ENCODE measurements at regions not wholly inside any gene's neighbourhood (a gene's known extent, or its start where the extent isn't known, plus 50 kb on each side); places are given as distances from the start of the nearest gene placed in this dataset.

DNA sequence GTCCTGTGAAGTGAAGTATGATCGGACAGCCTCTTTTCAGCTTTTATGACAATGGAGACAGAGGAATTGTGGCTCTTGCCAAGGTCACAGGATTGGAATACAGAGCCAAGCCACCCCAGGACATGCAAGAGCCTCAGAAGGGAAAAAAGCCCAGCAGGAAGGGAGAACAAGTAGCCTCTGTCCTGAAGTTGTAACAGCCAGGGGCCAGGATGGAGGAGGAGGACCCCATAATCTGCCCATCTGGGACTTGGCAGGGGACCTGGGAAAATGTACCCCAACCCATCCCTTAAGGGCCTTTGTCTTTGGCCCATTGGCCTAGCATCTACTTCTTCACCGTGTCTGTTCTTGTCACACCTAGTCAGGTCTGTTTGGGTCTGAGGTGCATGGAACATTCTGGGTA lies 60.4 kb upstream of the POLG start:
- no peaks in the 10 kb centered on the region for H3K36me3 ChIP-seq (ENCODE audit: control insufficient read depth in 4 of 4, insufficient read depth in 4 of 4, low read length in 3 of 4)
- H3K4me1 ChIP-seq (ENCODE audit: control extremely low read depth in 1 of 4, control insufficient read depth in 4 of 4, insufficient read depth in 4 of 4, low read length in 3 of 4): peaks cover 0 to 31% (median 19%) of the 10 kb centered on the region in 4 experiments
- no peak for DNase-seq
- H3K9me3 ChIP-seq (ENCODE audit: control extremely low read depth in 1 of 5, control insufficient read depth in 4 of 5, insufficient read depth in 2 of 5, low read depth in 1 of 5, low read length in 4 of 5): no peaks in the 10 kb centered on the region
- POLR2A ChIA-PET: no interaction called here
- peaks cover 9 to 61% (median 48%) of the 10 kb centered on the region in 5 experiments for H3K27me3 ChIP-seq (replicated peaks in 2 of 5; ENCODE audit: control insufficient read depth in 4 of 5, insufficient read depth in 5 of 5, low read length in 4 of 5)
- no peak overlapping the region for H3K27ac ChIP-seq (ENCODE audit: insufficient read depth in 1 of 2, low read depth in 1 of 2, low read length in 2 of 2, poor library complexity in 1 of 2, severe bottlenecking in 2 of 2)
- CTCF ChIA-PET: interaction anchor here (0.7 to 3.1 kb wide), 6 partner anchors 9 to 36 kb away, joined by 3 to 20 read pairs (median 3); no protein-coding TSS in a partner anchor
- H3K4me3 ChIP-seq (ENCODE audit: control insufficient read depth in 1 of 7, extremely low read depth in 1 of 7, insufficient read depth in 4 of 7, low read depth in 2 of 7, low read length in 6 of 7): no peak overlapping the region
- 75% methylated on average over 2 of the region's 2 CpGs for WGBS (ENCODE audit: insufficient coverage)

DNA sequence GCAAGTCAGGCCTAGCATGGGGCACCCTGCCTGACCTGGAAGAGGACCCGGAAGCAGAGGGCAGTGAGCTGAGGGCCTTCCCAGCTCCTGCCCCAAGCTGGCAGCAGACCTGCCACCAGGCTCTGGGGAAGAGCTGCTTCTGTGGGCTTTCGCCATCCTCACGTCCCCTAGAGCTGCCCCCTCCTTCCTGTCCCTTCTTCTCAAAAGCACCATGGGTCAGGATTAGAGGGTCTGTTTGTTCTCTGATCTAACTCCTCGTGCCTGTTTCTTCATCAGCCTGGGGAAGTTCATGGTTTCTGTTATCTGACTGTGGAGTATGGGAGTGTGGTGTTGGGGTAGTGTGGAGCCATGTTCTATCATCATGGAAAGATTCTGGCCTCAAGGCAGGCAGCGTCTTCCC lies 58.4 kb upstream of the POLG start:
- no peak overlapping the region for H3K27ac ChIP-seq (ENCODE audit: insufficient read depth in 1 of 2, low read depth in 1 of 2, low read length in 2 of 2, poor library complexity in 1 of 2, severe bottlenecking in 2 of 2)
- POLR2A ChIA-PET: no interaction called here
- peaks cover 0 to 41% (median 32%) of the 10 kb centered on the region in 5 experiments for H3K27me3 ChIP-seq (replicated peaks in 2 of 5; ENCODE audit: control insufficient read depth in 4 of 5, insufficient read depth in 5 of 5, low read length in 4 of 5)
- H3K4me3 ChIP-seq (ENCODE audit: control insufficient read depth in 1 of 7, extremely low read depth in 1 of 7, insufficient read depth in 4 of 7, low read depth in 2 of 7, low read length in 6 of 7): no peak overlapping the region
- CTCF ChIA-PET: interaction anchor here (1.2 to 3.1 kb wide), 4 partner anchors 14 to 35 kb away, joined by 3 to 20 read pairs (median 4); no protein-coding TSS in a partner anchor
- 100% methylated on average over 3 of the region's 5 CpGs for WGBS (ENCODE audit: insufficient coverage)
- DNase-seq: no peak
- H3K36me3 ChIP-seq (ENCODE audit: control insufficient read depth in 4 of 4, insufficient read depth in 4 of 4, low read length in 3 of 4): no peaks in the 10 kb centered on the region
- peaks cover 0 to 23% (median 10%) of the 10 kb centered on the region in 4 experiments for H3K4me1 ChIP-seq (ENCODE audit: control extremely low read depth in 1 of 4, control insufficient read depth in 4 of 4, insufficient read depth in 4 of 4, low read length in 3 of 4)
- no peaks in the 10 kb centered on the region for H3K9me3 ChIP-seq (ENCODE audit: control extremely low read depth in 1 of 5, control insufficient read depth in 4 of 5, insufficient read depth in 2 of 5, low read depth in 1 of 5, low read length in 4 of 5)

DNA sequence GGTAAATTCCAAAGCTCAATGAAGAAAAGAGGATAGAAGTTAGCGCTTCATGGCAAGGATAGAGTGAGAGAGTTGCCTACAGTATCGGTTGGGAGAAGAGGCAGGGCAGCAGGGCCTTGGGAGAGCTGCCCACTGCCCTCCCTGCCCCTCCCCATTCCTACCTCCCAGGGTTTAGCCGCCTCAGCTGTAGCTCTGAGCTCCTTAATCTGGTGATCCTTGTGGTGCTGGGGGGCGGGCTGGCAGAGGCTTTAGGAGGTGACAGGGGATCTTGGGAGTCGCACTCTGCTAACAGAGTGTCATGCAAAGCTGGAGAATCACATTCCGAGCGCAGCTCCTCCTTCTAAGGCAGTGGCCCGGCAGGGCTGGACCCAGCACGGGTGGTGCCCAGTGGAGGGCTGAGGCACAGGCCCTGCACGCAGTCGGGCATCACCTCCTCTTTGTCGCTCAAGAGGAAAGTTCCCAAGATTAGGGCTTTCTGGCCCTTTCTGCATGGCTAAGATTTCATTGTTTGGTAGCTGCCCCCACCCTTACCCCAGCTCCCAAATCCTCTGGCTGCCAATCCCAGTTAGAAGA lies 57.1 kb upstream of the POLG start:
- Histone ChIP-seq H3K4me1 (ENCODE audit: control extremely low read depth in 1 of 4, control insufficient read depth in 4 of 4, insufficient read depth in 4 of 4, low read length in 3 of 4) (peaks cover 0 to 17% (median 8%) of the 10 kb centered on the region in 4 experiments), H3K27me3 (replicated peaks in 2 of 5; ENCODE audit: control insufficient read depth in 4 of 5, insufficient read depth in 5 of 5, low read length in 4 of 5) (peaks cover 0 to 40% (median 19%) of the 10 kb centered on the region in 5 experiments), H3K27ac (ENCODE audit: insufficient read depth in 1 of 2, low read depth in 1 of 2, low read length in 2 of 2, poor library complexity in 1 of 2, severe bottlenecking in 2 of 2) (no peak overlapping the region), H3K9me3 (ENCODE audit: control extremely low read depth in 1 of 5, control insufficient read depth in 4 of 5, insufficient read depth in 2 of 5, low read depth in 1 of 5, low read length in 4 of 5) (no peaks in the 10 kb centered on the region), H3K36me3 (ENCODE audit: control insufficient read depth in 4 of 4, insufficient read depth in 4 of 4, low read length in 3 of 4) (no peaks in the 10 kb centered on the region), H3K4me3 (ENCODE audit: control insufficient read depth in 1 of 7, extremely low read depth in 1 of 7, insufficient read depth in 4 of 7, low read depth in 2 of 7, low read length in 6 of 7) (no peak overlapping the region)
- ChIA-PET POLR2A (no interaction called here), CTCF (interaction anchor here (1.0 to 4.4 kb wide), 8 partner anchors 10 to 34 kb away, joined by 3 to 21 read pairs (median 5); no protein-coding TSS in a partner anchor)
- DNase-seq: no peak
- WGBS (ENCODE audit: insufficient coverage): 80% methylated on average over 10 of the region's 12 CpGs

DNA sequence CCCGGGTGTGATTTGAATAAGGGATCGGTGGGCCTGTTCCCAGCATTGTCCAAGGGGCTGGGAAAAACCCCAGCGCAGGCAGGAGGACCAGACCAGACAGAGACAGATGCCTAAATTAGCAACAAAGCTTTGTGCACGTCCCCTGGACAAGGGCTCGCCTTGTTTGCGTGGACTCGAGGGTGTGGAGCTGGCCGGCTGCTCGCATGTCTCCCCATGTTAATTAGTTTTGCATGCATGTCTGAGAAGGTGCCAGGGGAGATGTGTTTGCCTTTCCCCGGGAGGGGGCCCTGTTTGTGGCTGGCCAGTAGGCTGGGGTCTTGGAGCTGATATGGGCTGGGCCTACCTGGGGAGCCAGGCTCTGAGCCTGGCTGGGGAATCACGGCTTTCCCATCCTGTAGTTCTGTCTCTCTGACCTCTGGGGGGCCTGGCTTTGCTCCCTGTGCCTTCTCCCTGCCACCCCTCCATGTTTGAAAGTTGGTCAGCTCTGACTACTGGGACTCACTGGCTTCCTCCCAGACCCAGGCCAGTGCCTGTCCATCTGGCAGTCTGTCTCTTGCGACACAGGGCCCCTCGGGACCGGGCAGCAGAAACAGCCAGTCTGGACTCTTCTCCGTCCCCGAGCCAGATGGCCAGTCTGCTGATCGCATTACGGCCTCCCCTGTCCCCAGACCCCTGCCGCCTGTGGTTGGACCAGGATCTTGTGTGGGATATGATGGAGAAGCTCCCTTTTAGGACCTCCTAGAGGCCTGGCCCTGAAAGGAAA lies 55.4 kb upstream of the POLG start:
- H3K4me3 ChIP-seq (ENCODE audit: control insufficient read depth in 1 of 7, extremely low read depth in 1 of 7, insufficient read depth in 4 of 7, low read depth in 2 of 7, low read length in 6 of 7): no peak overlapping the region
- H3K4me1 ChIP-seq (ENCODE audit: control extremely low read depth in 1 of 4, control insufficient read depth in 4 of 4, insufficient read depth in 4 of 4, low read length in 3 of 4): peaks cover 0 to under 1% (median 0%) of the 10 kb centered on the region in 4 experiments
- H3K9me3 ChIP-seq (ENCODE audit: control extremely low read depth in 1 of 5, control insufficient read depth in 4 of 5, insufficient read depth in 2 of 5, low read depth in 1 of 5, low read length in 4 of 5): no peaks in the 10 kb centered on the region
- peaks cover 0 to 37% (median 20%) of the 10 kb centered on the region in 5 experiments for H3K27me3 ChIP-seq (replicated peaks in 2 of 5; ENCODE audit: control insufficient read depth in 4 of 5, insufficient read depth in 5 of 5, low read length in 4 of 5)
- 91% methylated on average over 17 of the region's 19 CpGs for WGBS (ENCODE audit: insufficient coverage)
- no peaks in the 10 kb centered on the region for H3K36me3 ChIP-seq (ENCODE audit: control insufficient read depth in 4 of 4, insufficient read depth in 4 of 4, low read length in 3 of 4)
- DNase-seq: no peak
- no peak overlapping the region for H3K27ac ChIP-seq (ENCODE audit: insufficient read depth in 1 of 2, low read depth in 1 of 2, low read length in 2 of 2, poor library complexity in 1 of 2, severe bottlenecking in 2 of 2)
- POLR2A ChIA-PET: interaction anchor here (0.5 to 1.0 kb wide), 3 partner anchors 10 to 34 kb away, joined by 3 read pairs; no protein-coding TSS in a partner anchor
- CTCF ChIA-PET: interaction anchor here (0.7 to 4.4 kb wide), 6 partner anchors 9 to 40 kb away, joined by 3 to 21 read pairs (median 6); no protein-coding TSS in a partner anchor

DNA sequence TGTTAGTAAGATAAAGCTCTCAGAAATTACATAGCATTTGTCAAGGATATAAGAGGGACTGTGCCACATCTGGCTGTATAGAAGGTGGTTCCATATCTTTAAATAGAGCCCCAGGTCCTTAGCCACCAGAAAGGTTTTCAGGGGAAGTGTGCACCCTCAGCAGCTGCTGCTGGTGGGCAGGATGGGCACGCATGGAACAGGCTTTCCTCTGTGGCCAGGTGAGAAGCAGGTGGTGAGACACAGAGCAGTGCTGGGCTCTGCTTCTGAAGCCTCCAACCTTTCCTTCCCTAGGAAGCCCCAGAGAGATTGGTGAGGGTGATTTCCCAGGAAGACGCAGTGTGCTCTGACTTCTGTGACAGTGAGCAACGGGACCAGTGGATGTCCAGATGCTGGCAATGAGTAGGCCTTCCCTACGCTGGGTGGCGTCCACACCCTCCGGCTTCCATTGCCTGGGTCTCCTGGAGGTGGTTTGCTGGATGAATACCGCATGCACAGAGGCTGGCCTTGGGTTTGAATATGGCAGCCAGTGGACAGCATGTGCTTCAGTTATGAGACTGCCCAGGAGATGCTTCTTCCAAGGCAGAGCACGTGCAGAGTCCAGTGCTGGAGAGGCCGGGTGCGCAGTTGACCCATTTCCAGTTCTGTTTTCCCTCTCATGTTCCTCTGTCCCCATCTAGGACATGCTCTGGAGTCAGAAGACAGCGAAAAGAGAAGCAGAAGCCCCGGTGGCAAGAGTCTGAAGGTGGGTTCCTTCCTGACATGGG lies 52.7 kb upstream of the POLG start:
- peaks cover under 1 to 37% (median 32%) of the 10 kb centered on the region in 5 experiments for H3K27me3 ChIP-seq (replicated peaks in 2 of 5; ENCODE audit: control insufficient read depth in 4 of 5, insufficient read depth in 5 of 5, low read length in 4 of 5)
- no peaks in the 10 kb centered on the region for H3K4me1 ChIP-seq (ENCODE audit: control extremely low read depth in 1 of 4, control insufficient read depth in 4 of 4, insufficient read depth in 4 of 4, low read length in 3 of 4)
- WGBS (ENCODE audit: insufficient coverage): 95% methylated on average over 11 of the region's 12 CpGs
- POLR2A ChIA-PET: no interaction called here
- H3K9me3 ChIP-seq (ENCODE audit: control extremely low read depth in 1 of 5, control insufficient read depth in 4 of 5, insufficient read depth in 2 of 5, low read depth in 1 of 5, low read length in 4 of 5): peaks cover 0 to 2% (median 0%) of the 10 kb centered on the region in 5 experiments
- H3K27ac ChIP-seq (ENCODE audit: insufficient read depth in 1 of 2, low read depth in 1 of 2, low read length in 2 of 2, poor library complexity in 1 of 2, severe bottlenecking in 2 of 2): no peak overlapping the region
- peak in 1 of 3 donors; percentile 50 for DNase-seq
- CTCF ChIA-PET: interaction anchor here (0.6 to 0.8 kb wide), 2 partner anchors 16 to 385 kb away, joined by 3 read pairs; no protein-coding TSS in a partner anchor
- H3K4me3 ChIP-seq (ENCODE audit: control insufficient read depth in 1 of 7, extremely low read depth in 1 of 7, insufficient read depth in 4 of 7, low read depth in 2 of 7, low read length in 6 of 7): no peak overlapping the region
- H3K36me3 ChIP-seq (ENCODE audit: control insufficient read depth in 4 of 4, insufficient read depth in 4 of 4, low read length in 3 of 4): no peaks in the 10 kb centered on the region

GRCh38 chr15:89385596-89386331 lies 51.1 kb upstream of the POLG start:
- H3K36me3 ChIP-seq (ENCODE audit: control insufficient read depth in 4 of 4, insufficient read depth in 4 of 4, low read length in 3 of 4): no peaks in the 10 kb centered on the region

More at GRCh38 chr15:89385596-89386331, 51.1 kb upstream of the POLG start:
- WGBS (ENCODE audit: insufficient coverage): 100% methylated on average over 2 of the region's 10 CpGs
- ChIA-PET POLR2A (no interaction called here), CTCF (interaction anchor here (1.2 kb wide), 1 partner anchor 29 kb away, joined by 3 read pairs; no protein-coding TSS in a partner anchor)
- Histone ChIP-seq H3K9me3 (ENCODE audit: control extremely low read depth in 1 of 5, control insufficient read depth in 4 of 5, insufficient read depth in 2 of 5, low read depth in 1 of 5, low read length in 4 of 5) (peaks cover 0 to 2% (median 0%) of the 10 kb centered on the region in 5 experiments), H3K27ac (ENCODE audit: insufficient read depth in 1 of 2, low read depth in 1 of 2, low read length in 2 of 2, poor library complexity in 1 of 2, severe bottlenecking in 2 of 2) (no peak overlapping the region), H3K27me3 (replicated peaks in 2 of 5; ENCODE audit: control insufficient read depth in 4 of 5, insufficient read depth in 5 of 5, low read length in 4 of 5) (peaks cover 9 to 46% (median 35%) of the 10 kb centered on the region in 5 experiments), H3K4me3 (ENCODE audit: control insufficient read depth in 1 of 7, extremely low read depth in 1 of 7, insufficient read depth in 4 of 7, low read depth in 2 of 7, low read length in 6 of 7) (no peak overlapping the region), H3K4me1 (ENCODE audit: control extremely low read depth in 1 of 4, control insufficient read depth in 4 of 4, insufficient read depth in 4 of 4, low read length in 3 of 4) (no peaks in the 10 kb centered on the region)
- no peak for DNase-seq
